AG09319 (cell line): ENCODE measurements at regions not wholly inside any gene's neighbourhood (a gene's known extent, or its start where the extent isn't known, plus 50 kb on each side); places are given as distances from the start of the nearest gene placed in this dataset.

Experiments
- DNase-seq: peaks from one replicate; pipeline ENCODE4 v3.0.0-alpha.2; 2010; ENCODE audit warnings: low read depth; ENCODE audit errors: extremely low read depth
- CTCF ChIP-seq: IDR thresholded peaks from 2 replicates; pipeline ENCODE4 v1.5.1; 2011; ENCODE audit warnings: low read depth, mild to moderate bottlenecking, inconsistent platforms, low read length, moderate library complexity

- no peak for DNase-seq
- TF ChIP-seq CTCF: no peak
These were observed 104.0 kb upstream of the KIAA1217 start for GRCh38 chr10:24104895-24105294.

- no peak for DNase-seq
- TF ChIP-seq CTCF: no peak
These were observed 95.0 kb upstream of the KIAA1217 start for GRCh38 chr10:24113901-24114300.

- no peak for DNase-seq
- no peak for TF ChIP-seq CTCF
These were observed 94.4 kb upstream of the KIAA1217 start for GRCh38 chr10:24114556-24114955.

GRCh38 chr10:24115403-24115802, 93.5 kb upstream of the KIAA1217 start:
- no peak for TF ChIP-seq CTCF
- no peak for DNase-seq

- no peak for TF ChIP-seq CTCF
- DNase-seq: no peak
These were observed 90.7 kb upstream of the KIAA1217 start for GRCh38 chr10:24118246-24118645.

- TF ChIP-seq CTCF: no peak
- DNase-seq: no peak
These were observed 89.0 kb upstream of the KIAA1217 start for GRCh38 chr10:24119896-24120295.

GRCh38 chr10:24120646-24121045, 88.3 kb upstream of the KIAA1217 start:
- DNase-seq: no peak
- no peak for TF ChIP-seq CTCF
